HL-60 (cell line): ENCODE measurements at regions not wholly inside any gene's neighbourhood (a gene's known extent, or its start where the extent isn't known, plus 50 kb on each side); places are given as distances from the start of the nearest gene placed in this dataset.

Experiments used
- GABPA ChIP-seq: IDR thresholded peaks from 2 replicates; pipeline ENCODE4 v1.6.1; 2012; ENCODE audit warnings: low read depth
- POLR2AphosphoS5 ChIP-seq: IDR thresholded peaks from 2 replicates; pipeline ENCODE4 v1.6.1; 2012; ENCODE audit warnings: low read depth
- TF ChIP-seq, protein P1 (sequence below): IDR thresholded peaks from one replicate; pipeline ENCODE4 v1.5.1; 2011; ENCODE audit warnings: low read length, control low read depth, inconsistent platforms; ENCODE audit not compliant: insufficient read depth
- TF ChIP-seq, protein P2 (sequence below): IDR thresholded peaks from 2 replicates; pipeline ENCODE4 v1.6.1; 2012; ENCODE audit warnings: low read depth; ENCODE audit not compliant: insufficient replicate concordance

DNA sequence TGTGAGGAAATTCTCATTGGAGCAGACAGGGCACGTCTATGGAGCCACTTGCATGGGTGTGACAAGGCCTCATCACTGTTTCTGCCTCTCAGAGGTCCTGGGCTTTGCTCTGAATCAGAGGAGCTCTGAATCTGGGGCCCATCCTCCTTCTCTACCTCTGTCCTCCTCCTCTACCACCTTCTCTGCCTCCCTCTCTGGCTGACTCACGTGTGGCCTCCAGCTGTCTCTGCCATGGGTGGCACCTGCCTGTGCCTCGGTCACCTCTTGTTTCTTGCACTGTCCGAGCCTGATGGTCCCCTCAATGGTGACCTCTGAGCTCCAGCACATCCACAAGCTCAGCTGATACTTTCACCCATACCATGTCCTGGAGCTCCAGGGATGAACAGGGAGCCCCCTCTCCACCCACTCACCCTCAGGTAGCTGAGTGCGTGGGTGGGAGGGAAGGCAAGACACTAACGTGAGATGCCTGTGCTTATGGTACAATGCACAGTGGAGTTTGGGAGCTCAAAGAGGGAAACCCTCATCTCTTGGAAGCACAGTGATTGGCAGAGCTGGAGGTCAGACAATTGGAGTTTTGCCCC is 116.4 kb upstream of the CRHR1 start:
- TF ChIP-seq, protein P1, sequence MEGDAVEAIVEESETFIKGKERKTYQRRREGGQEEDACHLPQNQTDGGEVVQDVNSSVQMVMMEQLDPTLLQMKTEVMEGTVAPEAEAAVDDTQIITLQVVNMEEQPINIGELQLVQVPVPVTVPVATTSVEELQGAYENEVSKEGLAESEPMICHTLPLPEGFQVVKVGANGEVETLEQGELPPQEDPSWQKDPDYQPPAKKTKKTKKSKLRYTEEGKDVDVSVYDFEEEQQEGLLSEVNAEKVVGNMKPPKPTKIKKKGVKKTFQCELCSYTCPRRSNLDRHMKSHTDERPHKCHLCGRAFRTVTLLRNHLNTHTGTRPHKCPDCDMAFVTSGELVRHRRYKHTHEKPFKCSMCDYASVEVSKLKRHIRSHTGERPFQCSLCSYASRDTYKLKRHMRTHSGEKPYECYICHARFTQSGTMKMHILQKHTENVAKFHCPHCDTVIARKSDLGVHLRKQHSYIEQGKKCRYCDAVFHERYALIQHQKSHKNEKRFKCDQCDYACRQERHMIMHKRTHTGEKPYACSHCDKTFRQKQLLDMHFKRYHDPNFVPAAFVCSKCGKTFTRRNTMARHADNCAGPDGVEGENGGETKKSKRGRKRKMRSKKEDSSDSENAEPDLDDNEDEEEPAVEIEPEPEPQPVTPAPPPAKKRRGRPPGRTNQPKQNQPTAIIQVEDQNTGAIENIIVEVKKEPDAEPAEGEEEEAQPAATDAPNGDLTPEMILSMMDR: no peak
- no peak for TF ChIP-seq POLR2AphosphoS5
- TF ChIP-seq, protein P2, sequence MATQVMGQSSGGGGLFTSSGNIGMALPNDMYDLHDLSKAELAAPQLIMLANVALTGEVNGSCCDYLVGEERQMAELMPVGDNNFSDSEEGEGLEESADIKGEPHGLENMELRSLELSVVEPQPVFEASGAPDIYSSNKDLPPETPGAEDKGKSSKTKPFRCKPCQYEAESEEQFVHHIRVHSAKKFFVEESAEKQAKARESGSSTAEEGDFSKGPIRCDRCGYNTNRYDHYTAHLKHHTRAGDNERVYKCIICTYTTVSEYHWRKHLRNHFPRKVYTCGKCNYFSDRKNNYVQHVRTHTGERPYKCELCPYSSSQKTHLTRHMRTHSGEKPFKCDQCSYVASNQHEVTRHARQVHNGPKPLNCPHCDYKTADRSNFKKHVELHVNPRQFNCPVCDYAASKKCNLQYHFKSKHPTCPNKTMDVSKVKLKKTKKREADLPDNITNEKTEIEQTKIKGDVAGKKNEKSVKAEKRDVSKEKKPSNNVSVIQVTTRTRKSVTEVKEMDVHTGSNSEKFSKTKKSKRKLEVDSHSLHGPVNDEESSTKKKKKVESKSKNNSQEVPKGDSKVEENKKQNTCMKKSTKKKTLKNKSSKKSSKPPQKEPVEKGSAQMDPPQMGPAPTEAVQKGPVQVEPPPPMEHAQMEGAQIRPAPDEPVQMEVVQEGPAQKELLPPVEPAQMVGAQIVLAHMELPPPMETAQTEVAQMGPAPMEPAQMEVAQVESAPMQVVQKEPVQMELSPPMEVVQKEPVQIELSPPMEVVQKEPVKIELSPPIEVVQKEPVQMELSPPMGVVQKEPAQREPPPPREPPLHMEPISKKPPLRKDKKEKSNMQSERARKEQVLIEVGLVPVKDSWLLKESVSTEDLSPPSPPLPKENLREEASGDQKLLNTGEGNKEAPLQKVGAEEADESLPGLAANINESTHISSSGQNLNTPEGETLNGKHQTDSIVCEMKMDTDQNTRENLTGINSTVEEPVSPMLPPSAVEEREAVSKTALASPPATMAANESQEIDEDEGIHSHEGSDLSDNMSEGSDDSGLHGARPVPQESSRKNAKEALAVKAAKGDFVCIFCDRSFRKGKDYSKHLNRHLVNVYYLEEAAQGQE: no peak
- no peak for TF ChIP-seq GABPA
